ENCODE measurements at regions not wholly inside any gene's neighbourhood (a gene's known extent, or its start where the extent isn't known, plus 50 kb on each side); places are given as distances from the start of the nearest gene placed in this dataset.

DNA sequence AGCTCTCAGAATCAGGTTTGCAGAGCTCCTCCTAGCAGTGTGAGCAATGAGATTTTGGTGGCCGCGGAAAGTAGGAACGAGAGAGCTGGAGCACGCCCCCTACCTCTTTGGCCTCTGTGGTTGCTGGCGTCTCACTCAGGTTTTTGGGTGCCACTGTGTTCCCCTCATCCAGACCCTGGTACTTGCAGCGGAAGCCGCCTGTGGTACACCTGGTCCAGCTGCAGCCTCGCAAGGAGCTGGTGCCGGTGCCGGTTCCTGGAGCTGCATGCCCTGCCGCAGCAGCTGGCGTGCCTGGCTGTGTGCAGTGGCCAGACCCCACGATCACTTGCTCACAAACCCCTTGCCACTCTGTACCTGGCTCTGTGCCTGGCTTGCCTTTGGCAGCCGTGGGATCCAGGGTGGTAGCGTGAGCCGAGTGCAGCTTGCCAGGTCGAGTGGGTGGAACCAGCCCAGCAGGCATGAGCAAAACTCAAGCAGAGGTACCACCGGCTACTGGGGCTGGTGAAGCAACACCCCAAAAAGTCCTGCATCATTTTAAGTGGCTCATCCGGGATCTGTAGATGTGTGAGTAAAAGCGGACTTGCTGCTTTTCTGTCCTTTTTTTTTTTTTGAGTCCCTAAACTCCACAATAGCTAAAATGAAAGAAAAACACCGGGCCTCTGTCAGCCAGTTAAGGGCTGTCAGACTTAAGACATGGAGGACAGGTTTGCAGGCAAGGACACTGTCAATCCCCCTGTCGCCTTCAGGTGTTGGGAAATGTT is 844.9 kb downstream of the KCNT2 start:
- TF ChIP-seq ZFX (IDR thresholded peaks at IDR 0.05; ENCODE audit: borderline replicate concordance): no peak
- TF ChIP-seq CTCF (IDR thresholded peaks at IDR 0.05): no peak
- H3K27ac ChIP-seq: no peak overlapping the region

- no peak overlapping the region for H3K27ac ChIP-seq
- no peak for TF ChIP-seq CTCF (IDR thresholded peaks at IDR 0.05)
- no peak for TF ChIP-seq ZFX (IDR thresholded peaks at IDR 0.05; ENCODE audit: borderline replicate concordance)
These were observed 847.1 kb downstream of the KCNT2 start for GRCh38 chr1:195761104-195761503.

DNA sequence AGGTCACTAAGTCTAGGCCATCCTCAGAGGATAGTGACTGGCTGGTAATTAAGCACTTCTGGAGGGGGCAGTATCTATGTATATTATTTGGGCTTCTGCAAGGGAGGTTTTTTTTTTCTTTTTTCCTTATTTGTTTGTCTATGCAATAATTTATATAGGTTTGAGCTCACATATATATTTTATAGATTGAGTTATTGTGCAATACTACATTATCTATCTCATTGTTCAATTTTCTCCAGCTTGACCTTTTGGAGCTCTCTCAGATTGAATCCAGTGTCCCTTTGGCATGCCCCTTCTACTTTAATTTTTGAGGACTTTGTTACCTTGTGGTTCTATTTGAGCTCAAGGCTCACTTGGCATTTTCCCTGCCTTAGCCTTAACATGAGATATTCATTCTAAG is 852.1 kb downstream of the KCNT2 start:
- TF ChIP-seq ZFX (IDR thresholded peaks at IDR 0.05; ENCODE audit: borderline replicate concordance) (no peak), CTCF (IDR thresholded peaks at IDR 0.05) (no peak)
- H3K27ac ChIP-seq: no peak overlapping the region

DNA sequence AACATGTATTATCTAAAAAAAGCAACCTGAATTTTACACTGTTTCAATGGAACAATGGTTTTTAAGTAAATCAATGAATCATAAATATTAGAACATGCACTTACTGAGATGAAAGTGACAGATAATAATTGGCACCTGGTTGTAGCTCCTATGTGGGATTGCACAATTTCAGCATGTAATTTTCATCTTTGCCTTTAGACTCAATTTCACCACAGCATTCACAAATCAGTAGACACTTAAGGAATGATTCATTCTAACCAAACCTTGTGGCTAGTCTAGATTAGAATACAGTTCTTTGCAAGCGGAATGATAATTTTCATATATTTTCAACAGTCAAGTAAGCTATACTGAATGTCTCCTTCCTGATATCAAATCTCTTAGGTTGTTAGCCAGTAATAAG is 853.4 kb downstream of the KCNT2 start:
- no peak for TF ChIP-seq CTCF (IDR thresholded peaks at IDR 0.05)

GRCh38 chr1:195754303-195754702 is 853.9 kb downstream of the KCNT2 start:
- TF ChIP-seq CTCF (IDR thresholded peaks at IDR 0.05): no peak
- no peak for TF ChIP-seq ZFX (IDR thresholded peaks at IDR 0.05; ENCODE audit: borderline replicate concordance)
- no peak overlapping the region for H3K27ac ChIP-seq

More for the DNA sequence above, 853.4 kb downstream of the KCNT2 start:
- no peak overlapping the region for H3K27ac ChIP-seq

DNA sequence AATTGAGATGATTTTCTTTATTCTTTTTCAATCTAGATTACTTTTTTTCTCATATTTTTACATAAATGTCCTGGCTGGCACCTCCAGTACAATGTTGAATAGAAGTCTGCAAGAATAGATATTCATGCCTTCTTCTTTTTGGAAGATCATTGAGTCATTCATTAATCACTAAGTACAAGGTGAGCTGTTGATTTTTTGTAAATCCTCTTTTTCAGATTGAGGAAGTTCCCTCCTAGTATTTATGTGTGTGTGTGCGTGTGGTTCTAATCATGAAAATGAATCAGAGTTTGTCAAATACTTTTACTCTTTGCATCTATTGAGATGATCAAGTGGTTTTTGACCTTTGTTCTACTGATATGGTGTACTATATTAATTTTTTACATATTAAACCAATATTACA is 859.3 kb downstream of the KCNT2 start:
- TF ChIP-seq ZFX (IDR thresholded peaks at IDR 0.05; ENCODE audit: borderline replicate concordance) (no peak), CTCF (IDR thresholded peaks at IDR 0.05) (no peak)
- H3K27ac ChIP-seq: no peak overlapping the region

- H3K27ac ChIP-seq: no peak overlapping the region
These were observed 862.8 kb downstream of the KCNT2 start for GRCh38 chr1:195745189-195746010.

More at GRCh38 chr1:195745189-195746010, 862.8 kb downstream of the KCNT2 start:
- TF ChIP-seq CTCF (IDR thresholded peaks at IDR 0.05) (no peak), ZFX (IDR thresholded peaks at IDR 0.05; ENCODE audit: borderline replicate concordance) (no peak)

All from 22Rv1 (cell line).